NCI-H1105 treated with DMSO at 0.1 percent for 48 hours (cell line): ENCODE measurements at regions not wholly inside any gene's neighbourhood (a gene's known extent, or its start where the extent isn't known, plus 50 kb on each side); places are given as distances from the start of the nearest gene placed in this dataset.

Experiments
- DNase-seq: peaks from one replicate; lab custom pipeline; 2025; lab: John Stamatoyannopoulos, UW

GRCh38 chr22:27621486-27622070, 180.0 kb downstream of the MN1 start:
- no peak for DNase-seq

GRCh38 chr22:27624042-27624441, 177.5 kb downstream of the MN1 start:
- DNase-seq = no peak

GRCh38 chr22:27624705-27625104, 176.9 kb downstream of the MN1 start:
- DNase-seq = no peak

GRCh38 chr22:27625769-27626674, 175.5 kb downstream of the MN1 start:
- no peak for DNase-seq

GRCh38 chr22:27626675-27627443, 174.7 kb downstream of the MN1 start:
- DNase-seq = no peak

GRCh38 chr22:27627444-27627833, 174.1 kb downstream of the MN1 start:
- DNase-seq = no peak

- no peak for DNase-seq
Observed at GRCh38 chr22:27627901-27628300, 173.7 kb downstream of the MN1 start.

- DNase-seq = no peak
Observed at GRCh38 chr22:27628341-27628740, 173.2 kb downstream of the MN1 start.

GRCh38 chr22:27628891-27629631, 172.5 kb downstream of the MN1 start:
- no peak for DNase-seq

- no peak for DNase-seq
Observed at GRCh38 chr22:27629908-27630673, 171.5 kb downstream of the MN1 start.

GRCh38 chr22:27630754-27631153, 170.8 kb downstream of the MN1 start:
- DNase-seq = no peak

GRCh38 chr22:27631641-27632040, 169.9 kb downstream of the MN1 start:
- no peak for DNase-seq

GRCh38 chr22:27632451-27633295, 168.9 kb downstream of the MN1 start:
- no peak for DNase-seq

- no peak for DNase-seq
Observed at GRCh38 chr22:27633296-27633871, 168.2 kb downstream of the MN1 start.

- no peak for DNase-seq
Observed at GRCh38 chr22:27634043-27634740, 167.4 kb downstream of the MN1 start.

- no peak for DNase-seq
Observed at GRCh38 chr22:27635435-27635834, 166.1 kb downstream of the MN1 start.

GRCh38 chr22:27635852-27636251, 165.7 kb downstream of the MN1 start:
- no peak for DNase-seq

- DNase-seq = no peak
Observed at GRCh38 chr22:27636716-27637508, 164.6 kb downstream of the MN1 start.

- no peak for DNase-seq
Observed at GRCh38 chr22:27637604-27638003, 164.0 kb downstream of the MN1 start.
